ENCODE measurements at regions not wholly inside any gene's neighbourhood (a gene's known extent, or its start where the extent isn't known, plus 50 kb on each side); places are given as distances from the start of the nearest gene placed in this dataset.

DNA sequence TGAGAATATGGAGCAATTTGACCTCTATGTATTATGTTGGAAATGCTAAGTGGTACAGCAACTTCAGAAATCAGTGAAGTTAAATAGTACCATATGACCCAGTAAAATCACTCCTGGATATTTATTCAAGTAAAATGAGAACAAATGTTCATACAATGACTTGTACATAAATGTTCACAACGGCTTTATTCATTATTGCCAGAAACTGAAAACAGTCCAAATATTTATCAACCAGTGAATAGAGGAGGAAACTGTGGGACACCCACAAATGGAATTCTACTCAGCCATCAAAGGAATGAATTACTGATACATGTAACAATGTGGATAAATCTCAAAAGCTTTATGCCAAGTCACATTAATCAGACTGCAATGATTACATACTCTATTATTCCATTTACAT is 416.3 kb downstream of the AASDHPPT start:
- H2AFZ ChIP-seq (ENCODE audit: low read length): no peak overlapping the region

GRCh38 chr11:106495046-106495445 is 417.6 kb downstream of the AASDHPPT start:
- Histone ChIP-seq H3K4me1 (ENCODE audit: control insufficient read depth, extremely low read depth, insufficient read depth, low read length) (no peaks in the 10 kb centered on the region), H3K9me3 (ENCODE audit: control insufficient read depth, insufficient read depth, low read depth, low read length) (no peaks in the 10 kb centered on the region), H3K9ac (ENCODE audit: insufficient read depth, low read length) (no peak overlapping the region), H3K4me3 (replicated peaks in 1 of 4; ENCODE audit: control extremely low read depth in 1 of 4, insufficient read depth in 1 of 4, low read depth in 3 of 4, low read length in 4 of 4) (no peak overlapping the region), H3K27me3 (ENCODE audit: control insufficient read depth, insufficient read depth, low read length) (no peaks in the 10 kb centered on the region), H2AFZ (ENCODE audit: low read length) (no peak overlapping the region), H3K79me2 (ENCODE audit: control insufficient read depth, insufficient read depth, low read length) (no peaks in the 10 kb centered on the region), H3K27ac (ENCODE audit: insufficient read depth, low read length) (no peak overlapping the region), H3K36me3 (ENCODE audit: control insufficient read depth, insufficient read depth, low read length) (no peaks in the 10 kb centered on the region), H4K20me1 (ENCODE audit: control insufficient read depth, extremely low read depth, insufficient read depth, low read length) (no peaks in the 10 kb centered on the region), H3K4me2 (ENCODE audit: extremely low read depth, insufficient read depth, low read length) (no peak overlapping the region)
- no peak for TF ChIP-seq EZH2 (IDR thresholded peaks at IDR 0.05; ENCODE audit: low read length, missing control alignments)
- no peak for TF ChIP-seq CTCF (conservative IDR thresholded peaks at IDR 0.05 in 1 of 2, IDR thresholded peaks at IDR 0.05 in 1 of 2; ENCODE audit: low read depth in 1 of 2, low read length in 2 of 2)
- peak; percentile 28 to 68 for DNase-seq (ENCODE audit: low read depth in 2 of 2)

More for the DNA sequence above, 416.3 kb downstream of the AASDHPPT start:
- H3K9me3 ChIP-seq (ENCODE audit: control insufficient read depth, insufficient read depth, low read depth, low read length): no peaks in the 10 kb centered on the region
- no peaks in the 10 kb centered on the region for H3K36me3 ChIP-seq (ENCODE audit: control insufficient read depth, insufficient read depth, low read length)
- H3K27me3 ChIP-seq (ENCODE audit: control insufficient read depth, insufficient read depth, low read length): no peaks in the 10 kb centered on the region
- no peak overlapping the region for H3K4me2 ChIP-seq (ENCODE audit: extremely low read depth, insufficient read depth, low read length)
- H4K20me1 ChIP-seq (ENCODE audit: control insufficient read depth, extremely low read depth, insufficient read depth, low read length): no peaks in the 10 kb centered on the region
- TF ChIP-seq CTCF (conservative IDR thresholded peaks at IDR 0.05 in 1 of 2, IDR thresholded peaks at IDR 0.05 in 1 of 2; ENCODE audit: low read depth in 1 of 2, low read length in 2 of 2) (no peak), EZH2 (IDR thresholded peaks at IDR 0.05; ENCODE audit: low read length, missing control alignments) (no peak)
- no peak overlapping the region for H3K9ac ChIP-seq (ENCODE audit: insufficient read depth, low read length)
- peak; percentile 33 to 86 for DNase-seq (ENCODE audit: low read depth in 2 of 2)
- H3K27ac ChIP-seq (ENCODE audit: insufficient read depth, low read length): no peak overlapping the region
- H3K4me1 ChIP-seq (ENCODE audit: control insufficient read depth, extremely low read depth, insufficient read depth, low read length): no peaks in the 10 kb centered on the region
- no peak overlapping the region for H3K4me3 ChIP-seq (replicated peaks in 1 of 4; ENCODE audit: control extremely low read depth in 1 of 4, insufficient read depth in 1 of 4, low read depth in 3 of 4, low read length in 4 of 4)
- no peaks in the 10 kb centered on the region for H3K79me2 ChIP-seq (ENCODE audit: control insufficient read depth, insufficient read depth, low read length)

DNA sequence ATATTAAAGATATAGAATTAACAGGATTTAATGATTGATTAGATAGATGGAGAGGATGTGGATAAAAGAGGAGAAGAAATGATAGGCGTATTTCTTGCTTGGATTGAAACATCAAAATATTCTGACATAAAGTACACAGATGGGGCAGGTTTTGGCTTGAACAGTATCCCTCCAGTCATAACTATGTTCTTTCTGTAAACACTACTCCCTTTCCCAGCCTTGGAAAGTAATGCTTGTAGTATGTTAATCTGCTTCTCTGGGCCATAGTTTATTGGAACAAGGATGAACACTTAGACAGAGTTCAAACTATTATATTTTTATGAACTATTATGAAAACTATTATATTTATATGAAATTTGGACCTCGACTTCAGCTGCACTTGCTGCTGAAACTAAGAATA is 419.2 kb downstream of the AASDHPPT start:
- no peaks in the 10 kb centered on the region for H3K27me3 ChIP-seq (ENCODE audit: control insufficient read depth, insufficient read depth, low read length)
- no peak overlapping the region for H3K4me3 ChIP-seq (replicated peaks in 1 of 4; ENCODE audit: control extremely low read depth in 1 of 4, insufficient read depth in 1 of 4, low read depth in 3 of 4, low read length in 4 of 4)
- no peaks in the 10 kb centered on the region for H3K4me1 ChIP-seq (ENCODE audit: control insufficient read depth, extremely low read depth, insufficient read depth, low read length)
- H4K20me1 ChIP-seq (ENCODE audit: control insufficient read depth, extremely low read depth, insufficient read depth, low read length): no peaks in the 10 kb centered on the region
- TF ChIP-seq EZH2 (IDR thresholded peaks at IDR 0.05; ENCODE audit: low read length, missing control alignments): no peak
- no peak for TF ChIP-seq CTCF (conservative IDR thresholded peaks at IDR 0.05 in 1 of 2, IDR thresholded peaks at IDR 0.05 in 1 of 2; ENCODE audit: low read depth in 1 of 2, low read length in 2 of 2)
- no peak overlapping the region for H3K27ac ChIP-seq (ENCODE audit: insufficient read depth, low read length)
- H3K4me2 ChIP-seq (ENCODE audit: extremely low read depth, insufficient read depth, low read length): no peak overlapping the region
- H3K36me3 ChIP-seq (ENCODE audit: control insufficient read depth, insufficient read depth, low read length): no peaks in the 10 kb centered on the region
- no peaks in the 10 kb centered on the region for H3K79me2 ChIP-seq (ENCODE audit: control insufficient read depth, insufficient read depth, low read length)
- DNase-seq (ENCODE audit: low read depth in 2 of 2): peak in 1 of 2 donors; percentile 77
- H3K9me3 ChIP-seq (ENCODE audit: control insufficient read depth, insufficient read depth, low read depth, low read length): no peaks in the 10 kb centered on the region
- no peak overlapping the region for H3K9ac ChIP-seq (ENCODE audit: insufficient read depth, low read length)
- no peak overlapping the region for H2AFZ ChIP-seq (ENCODE audit: low read length)
